ENCODE measurements at regions not wholly inside any gene's neighbourhood (a gene's known extent, or its start where the extent isn't known, plus 50 kb on each side); places are given as distances from the start of the nearest gene placed in this dataset.

DNA sequence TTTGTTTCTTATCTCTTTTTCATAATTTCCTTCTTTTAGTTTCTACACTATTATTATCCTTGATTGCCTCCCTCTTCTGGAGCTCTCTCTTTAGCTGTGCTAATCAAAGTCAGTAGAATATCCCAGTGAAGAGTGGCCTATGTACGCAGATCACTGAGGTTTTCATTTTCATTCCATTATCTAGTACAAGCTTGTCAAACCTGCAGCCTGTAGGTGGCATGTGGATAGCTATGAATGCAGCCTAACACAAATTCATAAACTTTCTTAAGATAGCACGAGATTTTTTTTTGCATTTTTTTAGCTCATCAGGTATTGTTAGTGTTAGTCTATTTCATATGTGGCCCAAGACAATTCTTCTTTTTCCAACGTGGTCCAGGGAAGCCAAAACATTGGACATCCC, 825.7 kb upstream of the MAP3K7 start:
- no peak for DNase-seq (ENCODE audit: low read depth, low spot score)

GRCh38 chr6:91407706-91408105, 820.8 kb upstream of the MAP3K7 start:
- no peak for DNase-seq (ENCODE audit: low read depth, low spot score)

DNA sequence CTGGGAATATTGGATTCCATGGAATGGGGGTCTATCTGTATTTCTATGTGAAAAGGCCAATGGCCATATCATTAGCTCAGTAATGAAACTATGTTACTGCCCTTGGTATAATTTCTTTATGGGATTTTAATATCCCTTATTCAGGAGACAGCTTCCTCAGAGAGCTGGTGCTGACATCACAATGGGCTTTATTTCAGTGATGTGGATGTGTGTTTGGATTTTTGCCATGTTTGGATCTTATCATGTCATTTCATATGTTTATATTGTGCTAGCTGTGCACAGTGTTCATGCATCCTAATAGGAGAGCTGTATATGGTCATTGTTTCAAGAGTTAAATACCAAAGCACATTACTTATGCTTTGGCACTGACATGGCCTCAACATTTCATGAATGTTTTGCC, 806.1 kb upstream of the MAP3K7 start:
- DNase-seq (ENCODE audit: low read depth, low spot score), result no peak

DNA sequence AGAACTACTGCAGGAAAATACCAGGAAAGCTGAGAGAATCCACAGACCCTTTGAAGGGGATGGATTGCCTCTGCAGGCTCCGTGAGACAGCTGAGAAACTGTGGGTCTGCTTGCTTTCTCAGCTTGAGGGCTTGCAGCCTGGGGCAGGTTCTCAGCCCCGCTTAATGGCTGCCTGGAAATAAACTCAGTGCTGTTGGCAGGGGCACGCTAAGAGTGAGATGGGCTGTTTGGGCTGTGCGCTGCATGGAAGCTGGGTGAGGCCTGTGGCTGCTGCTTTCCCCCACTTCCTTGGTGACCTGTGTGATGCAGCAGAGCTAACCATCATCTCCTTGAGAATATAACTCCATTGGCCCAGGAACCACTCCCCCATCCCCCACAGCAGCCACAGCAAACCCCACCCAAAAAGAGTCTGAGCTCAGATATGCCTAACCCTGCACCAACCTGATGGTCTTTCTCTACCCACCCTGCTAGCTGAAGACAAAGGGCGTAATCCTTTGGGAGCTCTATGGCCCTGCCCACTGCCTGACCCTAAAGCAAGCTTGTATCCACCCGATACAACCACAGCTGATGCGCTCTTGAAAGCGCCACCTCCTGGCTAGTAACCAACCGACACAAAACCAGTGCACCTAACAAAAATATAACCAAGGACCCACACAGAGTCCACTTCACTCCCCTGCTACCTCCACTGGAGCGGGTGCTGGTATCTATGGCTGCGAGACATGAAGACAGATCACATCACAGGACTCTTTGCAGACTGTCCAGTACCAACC, 800.6 kb upstream of the MAP3K7 start:
- peak; percentile 42 for DNase-seq (ENCODE audit: low read depth, low spot score)

GRCh38 chr6:91386204-91386603, 799.3 kb upstream of the MAP3K7 start:
- DNase-seq (ENCODE audit: low read depth, low spot score), result no peak

DNA sequence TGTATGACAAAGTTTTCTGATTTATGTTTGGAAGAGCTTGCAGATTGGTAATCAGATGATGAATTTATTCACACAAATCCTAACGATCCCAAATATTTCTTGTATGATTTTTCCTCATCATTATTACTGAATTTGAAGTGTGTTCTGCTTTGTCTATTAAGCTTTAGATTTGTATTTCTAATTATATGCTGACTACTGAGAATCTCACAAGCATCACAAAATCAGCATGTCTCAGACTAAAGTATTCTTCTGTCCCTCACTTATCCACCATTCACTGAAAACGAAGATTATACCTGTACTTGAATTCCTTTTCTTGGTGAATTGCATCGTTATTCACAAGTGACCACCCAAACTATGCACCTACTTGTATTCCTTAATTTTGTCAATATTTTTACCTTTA, 796.3 kb upstream of the MAP3K7 start:
- no peak for DNase-seq (ENCODE audit: low read depth, low spot score)

DNA sequence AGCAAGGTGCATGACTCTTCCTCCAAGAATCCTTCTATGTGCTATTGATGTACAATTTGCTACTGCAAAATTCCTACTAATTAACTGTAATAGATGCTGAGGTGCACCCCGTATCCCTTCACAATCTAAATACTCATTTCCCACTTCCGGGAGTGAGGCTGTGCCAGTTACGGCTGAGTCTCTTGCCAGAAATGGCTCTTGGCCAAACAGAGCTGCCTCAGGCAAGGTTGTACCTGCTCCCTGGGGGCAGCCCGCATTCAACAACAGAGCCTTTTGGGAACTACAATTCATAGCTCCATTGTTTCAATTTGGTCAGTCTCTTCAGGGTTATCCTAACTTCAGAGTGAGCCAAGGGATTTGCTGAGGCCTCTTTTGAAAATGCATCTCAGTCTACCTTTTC, 789.8 kb upstream of the MAP3K7 start:
- no peak for DNase-seq (ENCODE audit: low read depth, low spot score)

DNA sequence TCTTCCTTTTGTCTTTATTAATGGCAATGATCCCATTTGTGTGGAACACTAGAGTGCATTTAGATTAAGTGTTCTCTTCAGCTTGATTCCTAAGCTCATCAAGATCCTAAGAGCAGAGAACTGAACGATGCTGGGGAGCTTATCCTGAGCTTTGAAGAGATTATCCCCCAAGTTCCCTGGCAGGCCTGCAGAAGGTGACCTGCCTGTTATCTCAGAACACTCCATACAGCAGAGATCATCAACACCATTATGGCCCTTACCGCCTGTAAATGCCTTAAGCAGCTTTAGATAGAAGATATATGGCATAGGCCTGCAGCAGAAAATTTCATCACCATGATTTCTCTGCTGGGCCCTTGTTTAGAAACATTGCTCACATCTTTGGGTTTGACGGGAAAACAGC, 779.9 kb upstream of the MAP3K7 start:
- no peak for DNase-seq (ENCODE audit: low read depth, low spot score)

DNA sequence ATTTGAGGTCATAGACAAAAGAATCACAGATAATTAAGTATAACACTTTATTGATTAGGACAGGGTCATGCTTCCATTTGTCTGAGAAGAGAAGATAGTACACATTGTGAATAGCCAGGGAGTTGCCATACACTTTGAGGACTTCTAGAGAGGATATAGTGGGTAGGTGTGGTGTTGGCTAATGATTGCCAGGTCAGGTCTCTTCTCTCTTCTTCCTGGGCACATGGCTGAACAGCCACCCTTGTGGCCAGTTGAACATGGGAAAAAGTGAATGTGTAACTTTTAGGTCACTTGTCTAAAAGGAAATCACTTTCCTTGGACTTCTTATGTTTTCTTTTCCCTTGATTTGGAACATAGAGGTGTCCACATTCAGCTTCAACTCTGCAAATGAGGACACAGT, 772.1 kb upstream of the MAP3K7 start:
- no peak for DNase-seq (ENCODE audit: low read depth, low spot score)

GRCh38 chr6:91352878-91353277, 766.0 kb upstream of the MAP3K7 start:
- no peak for DNase-seq (ENCODE audit: low read depth, low spot score)

GRCh38 chr6:91352321-91352720, 765.4 kb upstream of the MAP3K7 start:
- no peak for DNase-seq (ENCODE audit: low read depth, low spot score)

GRCh38 chr6:91350146-91350908, 763.5 kb upstream of the MAP3K7 start:
- no peak for DNase-seq (ENCODE audit: low read depth, low spot score)

GRCh38 chr6:91341473-91341872, 754.6 kb upstream of the MAP3K7 start:
- no peak for DNase-seq (ENCODE audit: low read depth, low spot score)

DNA sequence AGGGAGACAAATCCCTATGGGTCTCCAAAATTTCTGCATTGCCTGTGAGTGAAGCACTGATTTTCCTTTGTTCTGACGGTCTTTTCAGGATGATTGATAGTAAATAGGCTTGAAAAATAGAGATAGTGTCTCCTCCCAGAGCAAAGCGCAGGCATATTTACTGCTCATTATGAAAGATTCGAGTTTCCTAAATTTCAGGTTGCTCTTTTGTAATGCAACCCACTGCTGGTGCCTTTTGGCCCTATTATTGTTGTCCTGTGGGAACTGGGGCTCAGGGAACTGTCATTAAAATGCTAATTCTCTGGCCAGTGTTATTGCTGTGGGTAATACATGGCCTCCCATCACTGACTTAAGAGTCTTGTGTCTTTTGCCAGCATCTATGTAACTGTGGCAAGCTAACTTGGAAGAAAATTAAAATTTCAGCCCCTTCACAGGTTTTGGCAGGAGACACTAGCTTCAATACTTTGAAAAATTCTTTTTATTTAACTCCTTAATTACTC, 754.1 kb upstream of the MAP3K7 start:
- DNase-seq (ENCODE audit: low read depth, low spot score), result no peak

DNA sequence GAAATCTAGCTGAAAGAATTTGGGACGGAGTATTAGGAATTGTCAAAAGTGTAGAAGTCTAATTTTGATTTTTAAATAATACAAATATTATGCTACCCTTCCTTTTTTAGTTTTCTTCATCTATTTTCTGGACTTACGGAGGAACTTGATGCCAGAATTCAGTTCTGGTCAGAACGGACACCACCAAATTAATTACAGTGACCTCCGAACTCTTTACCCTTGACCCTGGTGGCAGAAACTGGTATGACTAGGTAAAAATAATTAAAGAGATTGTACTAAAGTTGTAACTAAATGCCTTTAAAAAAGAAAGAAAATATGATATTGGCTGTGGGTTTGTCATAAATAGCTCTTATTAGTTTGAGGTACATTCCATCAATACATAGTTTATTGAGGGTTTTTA, 751.1 kb upstream of the MAP3K7 start:
- no peak for DNase-seq (ENCODE audit: low read depth, low spot score)

DNA sequence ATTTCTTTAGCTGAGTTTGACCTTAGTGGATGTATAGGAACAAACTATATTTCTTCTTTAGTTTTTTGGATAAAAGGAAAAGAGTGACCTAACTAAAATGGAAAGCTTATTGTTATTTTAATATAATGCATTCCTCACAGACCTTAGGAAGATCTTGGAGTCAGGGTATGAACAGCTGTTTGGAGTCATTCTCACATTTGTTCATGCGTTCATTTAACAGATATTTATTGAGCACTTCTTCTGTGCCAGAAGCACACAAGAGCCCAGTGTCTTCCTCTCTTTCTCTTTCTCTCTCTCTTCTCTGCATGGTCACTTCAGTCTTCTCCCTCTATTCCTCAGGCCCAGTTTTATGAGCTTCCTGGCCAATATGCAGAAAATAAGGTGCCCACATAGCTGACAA, 744.0 kb upstream of the MAP3K7 start:
- DNase-seq (ENCODE audit: low read depth, low spot score), result no peak

GRCh38 chr6:91328241-91328640, 741.4 kb upstream of the MAP3K7 start:
- no peak for DNase-seq (ENCODE audit: low read depth, low spot score)

- DNase-seq (ENCODE audit: low read depth, low spot score), result no peak
Measured at GRCh38 chr6:91324711-91325110, 737.8 kb upstream of the MAP3K7 start.

- no peak for DNase-seq (ENCODE audit: low read depth, low spot score)
Measured at GRCh38 chr6:91317984-91318383, 731.1 kb upstream of the MAP3K7 start.

DNA sequence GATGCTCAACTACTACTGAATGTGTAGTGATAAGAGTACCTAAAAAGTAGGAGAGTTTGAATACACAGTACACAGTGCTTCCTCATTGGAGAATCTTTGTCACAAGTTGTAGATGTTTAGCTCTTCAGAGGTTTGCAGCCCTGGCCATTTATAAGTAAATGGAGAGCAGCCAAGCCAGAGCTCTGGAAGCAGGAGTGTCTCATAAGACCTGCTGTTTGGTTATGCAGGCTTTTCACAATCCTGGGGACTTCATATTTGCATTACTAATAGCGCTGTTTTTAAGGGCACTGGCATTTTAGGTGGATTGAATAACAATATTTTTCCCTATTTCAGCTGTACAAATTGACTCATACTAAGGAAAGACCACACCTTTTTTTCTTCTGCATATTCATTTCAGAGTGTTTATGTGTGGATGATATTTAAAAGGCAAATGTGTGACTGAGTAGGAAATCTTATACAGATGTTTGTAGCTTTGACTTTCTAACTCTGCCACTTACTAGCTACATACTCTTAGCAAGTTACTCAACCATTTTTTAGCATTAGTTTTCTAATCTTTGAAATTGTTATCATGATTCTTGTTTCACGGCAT, 730.5 kb upstream of the MAP3K7 start:
- no peak for DNase-seq (ENCODE audit: low read depth, low spot score)

GRCh38 chr6:91310178-91310577, 723.3 kb upstream of the MAP3K7 start:
- no peak for DNase-seq (ENCODE audit: low read depth, low spot score)

DNA sequence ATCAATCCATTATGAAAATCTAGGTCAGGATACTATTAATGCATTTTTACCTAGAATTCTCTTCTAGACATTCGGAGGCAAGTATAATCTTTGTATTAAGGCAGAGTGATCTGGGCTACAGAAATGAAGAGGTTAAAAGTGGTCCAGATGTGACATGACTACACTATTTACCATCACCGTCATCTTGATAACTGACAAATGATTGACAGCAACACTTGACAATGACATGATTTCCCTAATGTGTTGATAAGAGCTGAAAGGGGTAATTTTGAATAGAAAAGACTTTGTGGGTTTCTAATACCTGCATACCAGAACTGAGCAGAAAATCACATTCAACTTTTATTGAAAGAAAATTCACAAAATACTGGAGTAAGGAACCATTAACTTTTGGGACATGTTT, 718.9 kb upstream of the MAP3K7 start:
- DNase-seq (ENCODE audit: low read depth, low spot score), result no peak

GRCh38 chr6:91304521-91304920, 717.6 kb upstream of the MAP3K7 start:
- no peak for DNase-seq (ENCODE audit: low read depth, low spot score)
